Neural cell (in vitro differentiated cells): ENCODE measurements at regions not wholly inside any gene's neighbourhood (a gene's known extent, or its start where the extent isn't known, plus 50 kb on each side); places are given as distances from the start of the nearest gene placed in this dataset.

Experiments
- H2AFZ ChIP-seq: fragments of 200-600, 300-800 bp; sonication (generic), shearing (Covaris generic); 2 replicates; pipeline ENCODE4 v1.6.0; 2014; ENCODE audit warnings: low read depth, mild to moderate bottlenecking, antibody characterized with exemption, low read length, moderate library complexity
- H3F3A ChIP-seq: fragments of 200-600 bp; shearing (Covaris generic); 2 replicates; pipeline ENCODE4 v1.6.1; 2016; ENCODE audit warnings: mild to moderate bottlenecking, moderate library complexity, mixed read lengths, antibody characterized with exemption, low read length; ENCODE audit not compliant: insufficient read depth, poor library complexity, severe bottlenecking
- H3K27ac ChIP-seq: fragments of 200-600, 300-800 bp; sonication (generic), shearing (Covaris generic); 2 replicates; pipeline ENCODE4 v1.5.1; 2014; ENCODE audit warnings: mild to moderate bottlenecking, low read length, moderate library complexity
- H3K27me3 ChIP-seq: fragments of 300-800, 200-600 bp; sonication (generic), shearing (Covaris generic); 2 replicates; pipeline ENCODE4 v1.6.0; 2014; ENCODE audit warnings: mild to moderate bottlenecking, low read depth, low read length, moderate library complexity; ENCODE audit not compliant: insufficient read depth
- H3K36me3 ChIP-seq: fragments of 300-800, 200-600 bp; sonication (generic), shearing (Covaris generic); 2 replicates; pipeline ENCODE4 v1.5.1; 2014; ENCODE audit warnings: mild to moderate bottlenecking, antibody characterized with exemption, low read length, moderate library complexity; ENCODE audit not compliant: insufficient read depth
- H3K4me2 ChIP-seq: fragments of 300-800, 200-600 bp; sonication (generic), shearing (Covaris generic); 2 replicates; pipeline ENCODE4 v1.6.0; 2014; ENCODE audit warnings: mild to moderate bottlenecking, low read length
- H3K4me3 ChIP-seq: fragments of 300-800, 200-600 bp; sonication (generic), shearing (Covaris generic); 2 replicates; pipeline ENCODE4 v1.5.1; 2014; ENCODE audit warnings: mild to moderate bottlenecking, low read length, moderate library complexity
- H3K79me2 ChIP-seq: fragments of 200-600 bp; shearing (Covaris generic); replicated peaks from 2 replicates; pipeline ENCODE4 v1.6.0; 2014; ENCODE audit warnings: mild to moderate bottlenecking, low read length, moderate library complexity; ENCODE audit not compliant: insufficient read depth
- H3K9ac ChIP-seq: fragments of 300-800, 200-600 bp; sonication (generic), shearing (Covaris generic); 2 replicates; pipeline ENCODE4 v1.6.1; 2016; ENCODE audit warnings: mild to moderate bottlenecking, low read length, mixed read lengths
- H3K9me2 ChIP-seq: fragments of 200-600 bp; shearing (Covaris generic); 2 replicates; pipeline ENCODE4 v1.6.1; 2016; ENCODE audit warnings: mild to moderate bottlenecking, low read length, mixed read lengths; ENCODE audit not compliant: insufficient read depth
- H3K9me3 ChIP-seq: fragments of 200-600, 300-800 bp; sonication (generic), shearing (Covaris generic); 2 replicates; pipeline ENCODE4 v1.6.1; 2016; ENCODE audit warnings: mild to moderate bottlenecking, mixed run types, low read length, moderate library complexity, mixed read lengths
- H4K20me1 ChIP-seq: fragments of 200-600 bp; shearing (Covaris generic); 2 replicates; pipeline ENCODE4 v1.6.1; 2016; ENCODE audit warnings: mild to moderate bottlenecking, mixed run types; ENCODE audit not compliant: insufficient read depth
- CTCF ChIP-seq: fragments of 450-650 bp; IDR thresholded peaks from 2 replicates; pipeline ENCODE4 v1.5.1; 2014; ENCODE audit warnings: antibody characterized with exemption, mild to moderate bottlenecking, moderate library complexity; ENCODE audit not compliant: poor library complexity, severe bottlenecking
- EP300 ChIP-seq: fragments of 450-650 bp; conservative IDR thresholded peaks from 2 replicates; pipeline ENCODE4 v1.6.1; 2014; ENCODE audit warnings: antibody characterized with exemption, mild to moderate bottlenecking, moderate library complexity; ENCODE audit not compliant: poor library complexity, severe bottlenecking
- MXI1 ChIP-seq: fragments of 450-650 bp; conservative IDR thresholded peaks from 2 replicates; pipeline ENCODE4 v1.6.1; 2014; ENCODE audit warnings: antibody characterized with exemption, mild to moderate bottlenecking; ENCODE audit not compliant: poor library complexity, severe bottlenecking
- RAD21 ChIP-seq: fragments of 450-650 bp; conservative IDR thresholded peaks from 2 replicates; pipeline ENCODE4 v1.6.1; 2014; ENCODE audit warnings: antibody characterized with exemption, mild to moderate bottlenecking, moderate library complexity
- REST ChIP-seq: IDR thresholded peaks from 2 replicates; pipeline ENCODE4 v1.6.1; 2012; ENCODE audit warnings: borderline replicate concordance
- TAF1 ChIP-seq: IDR thresholded peaks from 2 replicates; pipeline ENCODE4 v1.6.1; 2012; ENCODE audit warnings: low read depth

GRCh38 chrX:30161043-30161442 lies 54.3 kb upstream of the MAGEB2 start:
- Histone ChIP-seq H3K79me2 (no peaks in the 10 kb centered on the region), H3K9me3 (no peaks in the 10 kb centered on the region), H4K20me1 (no peaks in the 10 kb centered on the region), H3K4me3 (no peak overlapping the region), H2AFZ (no peak overlapping the region), H3K9me2 (no peaks in the 10 kb centered on the region), H3K9ac (no peak overlapping the region), H3K27ac (no peak overlapping the region), H3K27me3 (no peaks in the 10 kb centered on the region), H3F3A (no peaks in the 10 kb centered on the region), H3K4me2 (no peak overlapping the region), H3K36me3 (no peaks in the 10 kb centered on the region)
- TF ChIP-seq REST (no peak), EP300 (no peak), CTCF (no peak), RAD21 (no peak), MXI1 (no peak), TAF1 (no peak)
